LNCaP clone FGC (cell line): ENCODE measurements at regions not wholly inside any gene's neighbourhood (a gene's known extent, or its start where the extent isn't known, plus 50 kb on each side); places are given as distances from the start of the nearest gene placed in this dataset.

Experiments used
- DNase-seq: peaks from one replicate; pipeline ENCODE4 v3.0.0-alpha.2; 2011; ENCODE audit warnings: low read depth
- H3K4me3 ChIP-seq: 2 replicates; pipeline ENCODE4 v1.5.1; 2011; ENCODE audit warnings: mild to moderate bottlenecking, low read depth, low read length, control low read depth
- TF ChIP-seq, protein P1 (sequence below): IDR thresholded peaks from 2 replicates; pipeline ENCODE4 v1.5.1; 2012; ENCODE audit warnings: mild to moderate bottlenecking; ENCODE audit not compliant: control insufficient read depth, insufficient read depth; ENCODE audit errors: extremely low read depth

DNA sequence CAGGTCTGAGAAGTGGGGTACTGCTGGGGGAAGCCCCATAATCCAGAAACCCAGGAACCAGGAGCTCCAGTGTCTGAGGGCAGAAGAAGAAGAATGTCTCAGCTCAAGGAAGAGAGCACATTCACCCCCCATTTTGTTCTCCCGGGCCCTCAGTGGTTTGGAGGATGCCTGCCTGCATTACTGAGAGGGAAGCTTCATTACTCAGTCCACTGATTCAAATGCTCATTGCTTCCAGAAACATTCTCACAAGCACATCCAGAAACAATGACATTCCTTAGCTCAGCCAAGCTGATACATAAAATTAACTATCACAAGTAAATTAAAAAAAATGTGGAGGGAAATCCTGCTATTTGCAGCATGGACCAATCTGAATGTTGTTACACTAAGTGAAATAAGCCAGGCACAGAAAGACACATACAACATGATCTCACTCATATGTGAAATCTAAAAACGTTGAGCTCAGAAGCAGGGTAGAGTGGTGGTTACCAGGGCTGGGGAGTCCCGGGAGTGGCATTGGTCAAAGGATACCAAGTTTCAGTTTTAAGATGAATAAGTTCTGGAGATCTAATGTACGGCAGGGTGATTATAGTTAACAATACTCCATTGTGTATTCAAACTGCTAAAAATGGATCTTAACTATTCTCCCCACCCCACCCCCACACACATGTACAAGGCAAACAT, 459.3 kb downstream of the GALR1 start:
- no peak for DNase-seq
- TF ChIP-seq, protein P1, sequence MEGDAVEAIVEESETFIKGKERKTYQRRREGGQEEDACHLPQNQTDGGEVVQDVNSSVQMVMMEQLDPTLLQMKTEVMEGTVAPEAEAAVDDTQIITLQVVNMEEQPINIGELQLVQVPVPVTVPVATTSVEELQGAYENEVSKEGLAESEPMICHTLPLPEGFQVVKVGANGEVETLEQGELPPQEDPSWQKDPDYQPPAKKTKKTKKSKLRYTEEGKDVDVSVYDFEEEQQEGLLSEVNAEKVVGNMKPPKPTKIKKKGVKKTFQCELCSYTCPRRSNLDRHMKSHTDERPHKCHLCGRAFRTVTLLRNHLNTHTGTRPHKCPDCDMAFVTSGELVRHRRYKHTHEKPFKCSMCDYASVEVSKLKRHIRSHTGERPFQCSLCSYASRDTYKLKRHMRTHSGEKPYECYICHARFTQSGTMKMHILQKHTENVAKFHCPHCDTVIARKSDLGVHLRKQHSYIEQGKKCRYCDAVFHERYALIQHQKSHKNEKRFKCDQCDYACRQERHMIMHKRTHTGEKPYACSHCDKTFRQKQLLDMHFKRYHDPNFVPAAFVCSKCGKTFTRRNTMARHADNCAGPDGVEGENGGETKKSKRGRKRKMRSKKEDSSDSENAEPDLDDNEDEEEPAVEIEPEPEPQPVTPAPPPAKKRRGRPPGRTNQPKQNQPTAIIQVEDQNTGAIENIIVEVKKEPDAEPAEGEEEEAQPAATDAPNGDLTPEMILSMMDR = no peak
- H3K4me3 ChIP-seq = no peak overlapping the region

DNA sequence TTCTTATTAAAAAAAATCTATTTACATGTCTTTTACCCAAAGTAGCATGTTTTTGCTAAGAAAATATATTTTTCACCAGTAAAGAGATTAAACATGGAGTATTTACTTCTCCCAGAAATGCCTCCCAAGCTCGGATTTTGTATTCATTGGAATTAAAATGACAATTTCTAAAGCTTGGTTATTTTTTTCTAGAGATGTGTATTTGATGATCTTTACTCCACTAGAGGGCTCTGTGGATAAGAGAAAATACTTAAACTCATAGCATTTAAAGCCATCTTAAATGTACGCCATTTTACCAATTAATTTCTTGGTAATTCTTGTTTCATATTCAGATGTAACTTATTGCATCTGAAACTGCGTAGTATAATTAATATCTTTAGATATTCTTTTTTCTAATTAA, 461.4 kb downstream of the GALR1 start:
- TF ChIP-seq, protein P1 = peak; percentile 48
- DNase-seq = no peak

DNA sequence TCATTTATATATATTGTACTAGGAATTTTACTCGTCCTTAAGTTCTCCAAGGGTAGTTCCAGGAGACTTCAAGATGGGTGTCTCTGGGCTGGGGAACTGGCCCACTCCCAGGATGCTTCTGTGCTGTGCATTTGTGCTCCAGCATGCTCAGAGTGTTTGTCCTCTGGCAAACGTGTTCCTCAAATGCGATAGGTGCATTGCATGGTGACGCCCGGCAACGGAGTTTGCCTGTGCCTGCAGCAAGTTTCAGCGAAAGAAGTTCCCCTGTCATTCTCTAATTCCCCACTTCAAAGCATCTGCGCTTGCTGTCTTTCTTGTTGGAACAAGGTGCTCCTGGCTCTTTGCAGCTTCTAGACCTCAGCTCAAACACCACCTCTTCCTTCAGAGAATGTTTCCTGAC, 465.1 kb downstream of the GALR1 start:
- TF ChIP-seq, protein P1 = no peak
- no peak for DNase-seq
- no peak overlapping the region for H3K4me3 ChIP-seq

More for the DNA sequence above, 461.4 kb downstream of the GALR1 start:
- H3K4me3 ChIP-seq = no peak overlapping the region

DNA sequence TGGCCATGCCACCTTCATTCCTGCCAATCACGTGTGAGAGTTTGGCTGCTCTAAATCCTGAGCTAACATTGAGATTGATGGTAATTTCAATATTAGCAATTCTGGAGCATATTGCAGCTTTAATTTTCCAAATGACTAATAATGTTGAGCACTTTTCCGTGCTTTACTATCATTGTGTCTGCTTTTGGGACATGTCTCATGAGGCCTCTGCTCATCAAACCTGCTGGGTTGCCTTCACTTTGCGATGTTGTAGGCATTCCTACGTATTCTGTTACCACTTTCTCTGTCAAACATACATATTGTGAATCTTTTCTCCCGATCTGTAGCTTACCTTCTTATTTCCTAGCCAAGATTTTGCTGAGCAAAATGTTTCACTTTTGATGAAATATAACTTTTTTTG, 466.6 kb downstream of the GALR1 start:
- no peak overlapping the region for H3K4me3 ChIP-seq

DNA sequence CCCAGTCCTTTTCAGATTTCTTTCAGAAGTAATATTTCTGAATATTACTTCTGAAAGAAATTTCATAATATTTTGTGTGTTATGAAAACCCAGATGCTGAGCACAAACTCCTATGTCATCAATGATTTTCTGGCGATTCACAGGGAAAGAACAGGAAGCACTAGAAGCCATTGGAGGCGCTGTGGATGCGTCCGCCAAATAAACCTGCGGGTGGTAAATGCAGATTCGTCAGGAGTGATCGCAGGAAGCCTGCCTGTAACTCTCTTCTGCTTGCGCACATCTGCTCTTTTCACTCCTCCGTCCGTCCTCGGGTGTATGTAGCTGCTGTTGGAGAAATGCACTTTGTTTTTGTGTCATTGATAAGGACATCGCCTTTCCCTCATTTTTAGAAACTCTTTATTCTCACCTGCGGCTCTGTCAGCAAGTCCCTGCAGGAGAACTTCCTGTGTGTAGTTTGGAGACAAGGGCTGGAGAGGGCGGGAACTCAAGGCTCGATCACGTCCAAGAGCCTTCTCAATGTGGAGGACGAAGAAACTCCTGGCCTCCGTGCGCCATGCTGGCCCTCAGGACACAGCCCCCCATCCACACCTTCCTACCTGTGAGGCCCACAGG, 483.8 kb downstream of the GALR1 start:
- DNase-seq = peak; percentile 2
- no peak overlapping the region for H3K4me3 ChIP-seq
- TF ChIP-seq, protein P1 = peak; percentile 41

More for the DNA sequence above, 466.6 kb downstream of the GALR1 start:
- TF ChIP-seq, protein P1 = no peak
- DNase-seq = no peak

DNA sequence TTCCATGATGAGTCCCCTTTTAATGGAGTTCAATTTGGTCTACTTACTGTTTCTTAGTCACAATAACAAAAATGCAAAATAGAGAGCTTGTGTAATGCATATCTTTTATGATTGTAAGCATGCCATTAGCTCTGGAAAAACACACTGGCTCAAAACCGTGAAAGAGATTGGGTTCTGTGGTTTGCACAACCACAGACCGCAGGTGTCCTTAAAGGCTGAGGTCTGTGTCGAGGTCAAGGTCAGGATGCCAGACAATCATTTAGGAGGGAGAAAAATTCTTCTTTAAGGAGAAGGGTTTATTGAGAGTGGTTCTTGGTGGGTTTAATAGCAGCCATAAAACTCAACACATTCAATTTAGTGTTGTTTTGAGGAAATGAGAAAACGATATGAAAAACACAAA, 487.2 kb downstream of the GALR1 start:
- no peak for DNase-seq
- no peak overlapping the region for H3K4me3 ChIP-seq
- TF ChIP-seq, protein P1 = no peak
